HG03280 (cell line): ENCODE measurements at regions not wholly inside any gene's neighbourhood (a gene's known extent, or its start where the extent isn't known, plus 50 kb on each side); places are given as distances from the start of the nearest gene placed in this dataset.

ENCODE experiments used
- ATAC-seq: cut with Tn5 transposase; IDR thresholded peaks from one replicate; pipeline ENCODE4 v1.9.1; 2021; ENCODE audit warnings: mild to moderate bottlenecking, moderate library complexity; ENCODE audit not compliant: unreplicated experiment

DNA sequence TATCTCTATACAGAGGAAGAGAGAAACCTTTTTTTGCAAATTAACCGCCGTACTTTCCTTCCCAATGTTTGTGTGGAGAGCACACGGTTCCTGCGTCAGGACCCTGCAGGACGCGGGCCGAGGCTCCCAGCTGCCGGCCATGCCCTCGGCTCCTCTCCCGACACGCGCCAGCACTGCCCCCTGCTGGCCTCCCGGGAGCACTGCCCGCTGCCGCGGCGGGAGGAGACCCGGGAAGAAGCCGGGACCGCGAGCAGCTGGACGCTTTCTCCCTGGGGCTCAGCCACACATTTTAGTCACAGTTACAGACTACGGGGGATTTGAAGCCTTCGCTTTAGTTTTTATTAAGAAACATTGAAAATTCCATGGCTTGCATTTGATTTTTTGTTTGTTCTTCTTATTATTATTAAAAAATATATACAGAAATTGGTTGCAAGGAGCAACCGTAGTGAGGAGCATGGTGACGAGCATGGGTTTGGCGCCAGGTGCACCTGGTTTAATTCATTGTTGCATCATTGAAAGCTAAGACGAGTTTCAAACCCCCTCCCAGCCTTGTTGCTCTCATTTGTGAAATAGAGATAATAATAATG lies 401.2 kb downstream of the GALR1 start:
- peak; percentile 83 for ATAC-seq

DNA sequence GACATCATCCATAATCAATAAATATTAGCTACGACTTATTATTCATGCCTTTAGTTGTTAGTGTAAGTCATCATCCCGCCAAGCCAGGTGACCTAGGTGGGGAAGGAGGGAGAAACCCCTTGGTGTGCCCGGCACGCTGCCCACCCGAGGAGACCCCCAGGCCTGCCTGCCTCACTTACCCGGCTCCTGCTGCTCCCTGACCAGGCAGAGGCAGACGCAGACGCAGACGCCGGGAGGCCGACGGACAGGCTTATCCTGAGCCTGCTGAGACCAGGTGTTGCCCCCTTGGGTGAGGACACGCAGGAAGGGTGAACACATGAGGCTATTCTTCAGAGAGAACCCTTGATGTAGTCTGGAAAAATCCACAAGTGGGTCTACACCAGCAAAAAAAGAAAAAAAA lies 401.8 kb downstream of the GALR1 start:
- ATAC-seq = no peak

DNA sequence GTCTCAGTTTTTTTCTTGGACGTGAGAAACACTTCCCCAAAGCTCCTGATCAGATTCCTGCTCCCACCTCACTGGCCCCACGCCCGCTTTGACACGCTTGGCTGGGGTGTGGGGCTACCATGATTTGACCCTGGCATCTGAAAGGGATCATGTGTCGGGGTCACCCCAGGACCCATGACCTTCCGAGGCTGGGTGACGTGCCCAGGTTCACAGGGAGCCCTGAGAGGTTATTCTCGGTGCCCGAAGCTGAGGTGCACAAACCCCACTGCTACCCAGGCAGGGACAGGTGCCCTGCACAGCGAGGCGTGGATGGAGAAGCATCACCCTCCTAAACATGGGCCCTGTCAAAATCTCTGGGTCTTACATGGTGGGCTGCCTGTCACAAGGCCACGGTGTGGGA lies 404.1 kb downstream of the GALR1 start:
- ATAC-seq = no peak

DNA sequence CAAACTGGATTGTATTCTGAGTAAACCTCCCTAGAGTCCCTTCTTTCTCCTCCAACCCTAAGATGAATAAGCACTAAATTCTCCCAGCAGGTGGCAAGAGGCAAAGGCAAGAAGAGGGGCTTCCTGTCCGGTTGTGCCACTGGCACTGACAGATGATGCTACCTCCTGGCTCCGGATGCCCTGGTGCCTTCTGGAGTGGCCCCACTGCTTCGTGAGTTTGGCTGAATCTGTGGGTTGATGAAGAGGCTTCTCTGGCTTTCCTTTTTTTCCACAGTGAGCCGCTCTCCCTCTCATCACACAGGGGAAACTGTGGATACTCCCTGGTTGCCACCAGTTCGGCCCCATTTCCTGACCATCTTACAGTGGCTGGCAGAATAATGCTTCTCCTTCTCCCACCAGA lies 404.7 kb downstream of the GALR1 start:
- ATAC-seq = no peak

DNA sequence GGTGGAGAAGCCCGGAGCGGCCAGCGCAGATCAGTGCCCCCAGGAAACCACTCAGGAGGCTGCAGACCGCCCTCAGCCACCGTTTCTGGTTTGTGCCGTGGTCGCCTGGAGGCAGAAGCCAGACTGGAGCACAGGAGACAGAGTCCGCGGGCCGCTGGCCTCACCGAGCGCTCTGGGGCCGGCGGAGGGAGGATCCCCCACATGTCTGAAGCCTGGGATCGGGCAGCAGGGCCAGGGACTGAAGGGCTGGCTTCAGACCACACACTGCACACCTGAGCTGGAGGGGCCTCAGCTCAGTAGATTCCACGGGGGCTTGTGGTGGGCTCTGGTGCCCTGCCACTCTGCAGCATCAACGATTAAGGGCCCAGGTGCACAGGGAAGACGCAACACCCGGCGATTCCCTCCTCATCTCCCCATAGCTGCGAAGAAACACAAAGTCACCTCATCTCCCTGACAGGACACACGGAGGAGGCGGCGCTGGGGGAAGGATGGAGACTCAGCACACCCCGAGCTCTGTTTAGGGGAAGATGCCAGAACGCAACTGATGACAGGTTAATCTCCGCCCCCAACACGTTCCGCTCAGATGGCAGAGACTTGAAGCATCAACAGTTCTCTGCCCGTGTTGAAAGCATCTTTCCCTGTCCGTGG lies 408.1 kb downstream of the GALR1 start:
- ATAC-seq = no peak

DNA sequence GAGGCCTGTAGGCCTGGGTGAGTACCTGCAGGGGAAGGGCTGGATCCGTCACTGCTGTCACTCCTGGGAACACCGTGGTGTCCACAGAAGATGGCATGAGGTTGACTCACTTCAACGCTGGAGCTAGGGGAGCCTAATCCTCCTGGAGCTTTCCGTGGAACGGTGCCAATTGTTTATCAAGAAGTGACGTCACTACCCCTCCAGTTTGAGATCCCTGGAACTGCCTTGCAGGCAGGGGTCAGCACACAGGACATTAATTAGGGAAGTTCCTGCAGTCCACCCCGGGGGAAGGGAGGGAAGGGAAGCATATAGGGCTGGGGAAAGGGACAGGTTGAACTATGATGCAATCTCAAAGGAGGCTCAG lies 408.6 kb downstream of the GALR1 start:
- no peak for ATAC-seq

DNA sequence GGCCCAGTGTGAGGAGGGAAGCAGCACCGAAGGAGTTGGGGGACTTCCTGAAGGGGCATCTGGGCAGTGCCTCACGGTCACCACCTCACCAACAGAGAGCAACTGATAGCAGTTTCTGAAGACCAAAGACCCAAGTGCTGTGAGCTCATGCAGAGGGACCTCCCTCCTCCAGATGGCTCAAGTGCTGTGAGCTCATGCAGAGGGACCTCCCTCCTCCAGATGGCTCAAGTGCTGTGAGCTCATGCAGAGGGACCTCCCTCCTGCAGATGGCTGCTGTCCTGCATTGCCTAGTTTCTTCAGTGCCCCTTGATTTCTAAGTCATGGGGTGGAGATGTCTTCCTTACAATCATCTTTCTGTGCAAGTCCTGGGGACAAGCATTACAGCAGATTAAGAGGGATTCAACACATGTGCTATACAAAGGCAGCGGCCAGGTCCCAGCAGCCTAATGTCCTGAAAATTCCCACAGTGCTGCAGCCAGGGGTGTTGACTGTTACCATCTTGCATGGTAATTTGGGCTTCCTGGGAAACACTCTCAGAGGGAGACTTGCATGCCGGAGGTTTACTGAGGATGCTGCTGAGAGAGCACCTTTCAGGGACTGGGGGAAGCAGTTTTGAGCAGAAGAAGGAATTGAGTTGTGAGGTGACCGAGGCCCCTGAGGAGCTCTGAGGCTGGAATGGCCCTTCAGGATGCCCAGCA lies 409.3 kb downstream of the GALR1 start:
- ATAC-seq = no peak

DNA sequence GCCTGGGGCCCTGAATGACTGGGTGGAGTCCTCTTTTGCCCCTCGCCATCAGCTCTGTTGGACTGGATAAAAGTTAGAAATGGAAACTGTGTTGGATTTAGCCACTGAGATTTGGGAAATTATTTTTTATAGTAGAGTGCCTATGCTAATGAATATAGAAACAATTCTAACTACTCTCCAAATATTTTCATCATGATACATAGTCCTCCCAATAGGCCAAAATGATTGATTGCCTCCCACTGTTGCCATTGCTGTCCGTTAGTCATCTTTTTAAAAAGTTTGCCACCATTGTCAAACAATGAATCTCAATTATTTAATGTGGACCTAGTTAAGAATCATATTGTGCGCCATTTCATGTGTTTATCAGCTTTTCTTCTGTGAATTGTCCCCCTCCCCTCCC lies 417.0 kb downstream of the GALR1 start:
- no peak for ATAC-seq

DNA sequence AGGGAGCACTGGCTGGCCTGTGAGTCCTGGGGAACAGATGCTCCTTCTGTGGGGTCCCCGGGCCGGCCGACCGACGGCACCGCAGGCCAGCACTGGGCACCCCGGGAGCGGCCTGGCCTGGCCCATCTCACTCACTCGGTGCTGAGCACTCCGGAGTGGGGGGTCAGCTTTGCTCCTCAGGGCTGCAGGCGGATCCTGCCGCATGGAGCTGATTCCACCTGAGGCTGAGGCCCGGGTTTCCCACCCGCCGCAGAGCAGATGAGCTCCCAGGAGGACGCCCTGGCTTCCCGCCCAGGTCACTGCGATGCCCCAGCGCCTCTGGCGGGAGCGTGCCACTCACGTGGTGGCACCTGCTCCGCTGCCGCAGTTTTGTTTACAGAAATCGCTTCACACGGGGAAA lies 418.6 kb downstream of the GALR1 start:
- ATAC-seq = no peak

DNA sequence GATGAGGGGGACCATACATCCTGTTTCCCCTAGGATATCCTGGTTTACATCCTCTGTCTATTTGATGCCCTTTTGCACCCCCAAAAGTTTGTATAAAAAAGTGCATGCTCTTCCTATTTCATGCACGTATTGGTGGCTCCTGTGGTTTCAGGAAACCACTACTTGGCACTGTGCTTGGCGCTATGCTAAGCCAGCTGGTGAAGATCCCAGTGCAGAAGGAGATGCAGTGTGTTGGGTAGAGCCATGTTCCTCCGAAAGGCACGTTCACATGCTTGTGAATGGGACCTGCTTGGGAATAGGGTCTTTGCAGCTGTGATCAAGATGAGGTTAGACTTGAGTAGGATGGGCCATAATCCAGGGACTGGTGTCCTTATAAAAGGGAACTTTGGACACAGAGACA lies 419.7 kb downstream of the GALR1 start:
- no peak for ATAC-seq

DNA sequence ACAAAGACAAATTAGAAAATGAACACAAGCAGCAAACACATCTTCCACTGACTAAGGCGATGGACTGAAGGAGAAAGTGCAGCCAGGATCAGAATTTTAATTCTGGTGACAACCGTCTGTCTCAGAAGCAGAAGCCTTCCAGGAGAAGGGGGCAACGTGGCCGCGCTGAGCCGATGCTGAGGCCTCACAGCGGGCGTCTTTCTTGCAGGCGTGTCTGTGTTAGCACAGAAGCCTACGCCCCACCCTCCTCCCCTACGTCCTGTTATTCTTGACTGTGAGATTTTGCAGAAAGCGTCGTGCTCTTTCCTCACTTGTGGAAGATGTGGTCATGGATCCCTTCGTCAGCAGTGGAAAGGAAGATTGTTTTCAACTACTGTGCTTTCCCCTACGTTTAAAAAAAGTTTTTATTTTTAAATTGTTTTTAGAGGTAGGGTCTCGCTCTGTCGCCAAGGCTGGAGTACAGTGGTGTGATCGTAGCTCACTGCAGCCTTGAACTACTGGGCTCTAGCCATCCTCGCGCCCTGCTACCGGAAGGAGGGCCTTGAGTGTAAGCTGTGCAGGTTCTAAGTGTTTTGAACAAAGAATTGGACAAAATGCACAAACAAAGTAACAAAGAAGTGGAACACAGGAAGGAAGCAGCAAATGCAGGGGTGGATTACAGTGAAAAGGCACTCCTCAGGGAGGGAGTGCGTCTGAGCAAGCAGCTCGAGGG lies 422.0 kb downstream of the GALR1 start:
- ATAC-seq = no peak

DNA sequence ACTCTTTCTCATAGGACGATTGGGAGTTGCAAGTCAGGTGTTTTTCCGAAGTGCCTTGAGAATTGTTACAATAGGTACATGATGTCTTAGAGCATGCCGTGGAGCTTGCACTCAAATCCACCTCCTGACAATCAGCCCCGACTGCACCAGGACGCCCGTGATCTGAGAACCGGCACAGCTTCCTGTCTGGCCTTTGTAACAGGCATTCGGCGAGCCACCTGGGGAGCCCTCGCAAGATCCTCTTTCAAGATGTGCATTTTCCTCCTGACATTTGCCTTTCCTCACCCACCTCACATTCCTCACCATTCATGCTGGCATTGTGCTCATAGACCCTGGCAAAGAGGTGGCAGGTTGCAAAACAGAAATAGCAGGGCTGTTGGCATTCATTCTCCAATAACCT lies 427.3 kb downstream of the GALR1 start:
- ATAC-seq = no peak

DNA sequence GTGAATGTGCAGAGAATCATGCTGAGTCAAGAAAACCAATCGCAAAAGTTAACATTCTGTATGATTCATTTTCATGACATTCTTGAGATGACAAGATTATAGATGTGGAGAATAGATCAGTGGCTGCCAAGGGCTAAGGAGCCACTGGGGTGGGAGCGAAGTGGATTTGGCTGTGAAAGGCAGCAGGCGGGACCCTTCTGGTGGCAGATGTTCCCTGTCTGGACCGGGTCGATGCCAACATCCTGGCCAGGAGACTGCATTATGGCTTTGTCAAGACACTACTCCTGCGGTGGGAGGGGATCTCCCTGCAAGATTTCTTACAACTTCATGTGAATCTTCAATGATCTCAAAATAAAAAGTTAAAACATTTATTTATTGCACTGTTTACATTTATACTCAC lies 427.9 kb downstream of the GALR1 start:
- ATAC-seq = no peak

DNA sequence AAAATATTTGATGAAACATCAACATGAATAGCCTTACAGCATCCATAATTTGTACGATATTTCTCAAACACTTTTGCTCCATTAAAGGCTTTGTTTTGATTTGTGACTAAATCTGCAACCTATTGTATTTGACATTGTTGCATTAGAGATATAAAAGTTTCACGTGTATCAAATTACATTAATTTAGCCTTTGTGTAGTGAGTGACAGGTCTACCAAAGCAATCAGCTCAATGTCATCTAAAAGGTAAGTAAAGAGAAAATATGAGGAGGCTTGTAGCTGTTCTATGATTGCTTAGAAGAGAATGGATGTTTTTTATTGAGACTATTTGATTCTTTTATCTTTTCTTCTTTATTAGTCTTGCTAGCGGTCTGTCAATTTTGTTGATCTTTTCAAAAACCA lies 430.2 kb downstream of the GALR1 start:
- ATAC-seq = no peak

DNA sequence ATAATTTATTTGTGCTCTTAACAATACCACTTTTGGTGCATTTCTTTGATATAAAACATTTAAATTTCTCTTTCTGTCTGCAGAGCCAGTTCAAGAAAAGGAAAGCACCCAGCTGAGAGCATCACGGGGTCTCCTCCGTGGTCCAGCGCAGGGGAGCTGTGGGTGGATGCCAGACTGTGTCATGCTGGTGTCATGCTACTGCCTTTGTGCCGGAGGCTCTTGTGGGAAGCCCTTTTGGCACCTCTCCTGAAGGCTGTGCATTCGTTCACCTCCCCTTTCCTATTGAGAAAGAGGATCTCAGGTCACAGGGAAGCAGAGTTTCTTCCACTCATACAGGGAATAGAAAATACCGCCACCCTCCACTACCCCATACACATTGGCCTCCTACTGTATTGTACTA lies 450.4 kb downstream of the GALR1 start:
- ATAC-seq = no peak

DNA sequence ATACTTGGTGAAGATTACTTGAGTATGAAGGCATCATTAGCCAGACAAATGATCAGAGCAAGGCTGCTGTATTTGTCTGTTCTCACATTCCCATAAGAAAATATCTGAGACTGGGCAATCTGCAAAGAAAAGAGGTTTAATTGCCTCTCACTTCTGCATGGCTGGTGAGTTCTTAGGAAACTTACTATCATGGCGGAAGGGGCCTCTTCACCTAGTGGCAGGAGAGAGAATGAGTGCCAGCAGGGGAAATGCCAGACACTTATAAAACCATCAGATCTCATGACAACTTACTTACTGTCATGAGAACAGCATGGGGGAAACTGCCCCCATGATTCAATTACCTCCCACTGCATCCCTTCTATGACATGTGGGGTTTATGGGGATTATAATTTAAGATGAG lies 452.3 kb downstream of the GALR1 start:
- no peak for ATAC-seq

DNA sequence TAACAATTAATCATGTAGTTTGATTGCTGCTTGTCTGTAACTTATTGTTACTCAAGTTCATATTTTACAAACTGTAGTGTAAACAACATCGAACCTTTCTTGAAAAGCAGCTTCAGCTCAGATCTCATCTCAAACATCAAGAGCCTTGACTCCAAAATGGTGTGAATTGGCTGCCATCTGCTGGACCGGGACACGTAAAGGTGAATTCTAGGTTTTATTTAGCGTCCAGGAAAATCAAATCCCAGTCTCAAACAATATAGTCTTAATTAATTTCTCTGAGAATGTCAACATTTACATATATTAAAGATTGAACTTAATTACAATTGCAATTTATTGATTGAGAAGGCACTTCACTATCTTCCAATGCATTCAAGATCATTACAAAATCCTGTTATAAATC lies 453.0 kb downstream of the GALR1 start:
- ATAC-seq = no peak

DNA sequence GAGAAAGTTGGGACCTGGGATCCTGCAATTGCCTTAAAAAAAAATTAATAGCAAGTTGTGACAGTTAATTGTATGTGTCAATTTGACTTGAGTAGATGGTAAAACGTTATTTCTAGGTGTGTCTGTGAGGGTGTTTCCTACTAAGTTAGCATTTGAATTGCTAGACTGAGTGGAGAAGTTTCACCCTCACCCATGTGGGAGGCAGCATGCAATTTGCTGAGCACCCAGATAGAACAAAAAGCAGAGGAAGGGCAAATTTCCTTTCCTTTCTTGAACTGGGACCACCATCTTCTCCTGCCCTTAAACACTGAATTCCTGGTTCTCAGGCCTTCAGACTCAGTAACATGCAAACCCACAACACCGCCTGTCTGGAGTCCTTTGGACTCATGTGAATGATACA lies 455.7 kb downstream of the GALR1 start:
- no peak for ATAC-seq

DNA sequence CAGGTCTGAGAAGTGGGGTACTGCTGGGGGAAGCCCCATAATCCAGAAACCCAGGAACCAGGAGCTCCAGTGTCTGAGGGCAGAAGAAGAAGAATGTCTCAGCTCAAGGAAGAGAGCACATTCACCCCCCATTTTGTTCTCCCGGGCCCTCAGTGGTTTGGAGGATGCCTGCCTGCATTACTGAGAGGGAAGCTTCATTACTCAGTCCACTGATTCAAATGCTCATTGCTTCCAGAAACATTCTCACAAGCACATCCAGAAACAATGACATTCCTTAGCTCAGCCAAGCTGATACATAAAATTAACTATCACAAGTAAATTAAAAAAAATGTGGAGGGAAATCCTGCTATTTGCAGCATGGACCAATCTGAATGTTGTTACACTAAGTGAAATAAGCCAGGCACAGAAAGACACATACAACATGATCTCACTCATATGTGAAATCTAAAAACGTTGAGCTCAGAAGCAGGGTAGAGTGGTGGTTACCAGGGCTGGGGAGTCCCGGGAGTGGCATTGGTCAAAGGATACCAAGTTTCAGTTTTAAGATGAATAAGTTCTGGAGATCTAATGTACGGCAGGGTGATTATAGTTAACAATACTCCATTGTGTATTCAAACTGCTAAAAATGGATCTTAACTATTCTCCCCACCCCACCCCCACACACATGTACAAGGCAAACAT lies 459.3 kb downstream of the GALR1 start:
- ATAC-seq = no peak

DNA sequence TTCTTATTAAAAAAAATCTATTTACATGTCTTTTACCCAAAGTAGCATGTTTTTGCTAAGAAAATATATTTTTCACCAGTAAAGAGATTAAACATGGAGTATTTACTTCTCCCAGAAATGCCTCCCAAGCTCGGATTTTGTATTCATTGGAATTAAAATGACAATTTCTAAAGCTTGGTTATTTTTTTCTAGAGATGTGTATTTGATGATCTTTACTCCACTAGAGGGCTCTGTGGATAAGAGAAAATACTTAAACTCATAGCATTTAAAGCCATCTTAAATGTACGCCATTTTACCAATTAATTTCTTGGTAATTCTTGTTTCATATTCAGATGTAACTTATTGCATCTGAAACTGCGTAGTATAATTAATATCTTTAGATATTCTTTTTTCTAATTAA lies 461.4 kb downstream of the GALR1 start:
- ATAC-seq = no peak

DNA sequence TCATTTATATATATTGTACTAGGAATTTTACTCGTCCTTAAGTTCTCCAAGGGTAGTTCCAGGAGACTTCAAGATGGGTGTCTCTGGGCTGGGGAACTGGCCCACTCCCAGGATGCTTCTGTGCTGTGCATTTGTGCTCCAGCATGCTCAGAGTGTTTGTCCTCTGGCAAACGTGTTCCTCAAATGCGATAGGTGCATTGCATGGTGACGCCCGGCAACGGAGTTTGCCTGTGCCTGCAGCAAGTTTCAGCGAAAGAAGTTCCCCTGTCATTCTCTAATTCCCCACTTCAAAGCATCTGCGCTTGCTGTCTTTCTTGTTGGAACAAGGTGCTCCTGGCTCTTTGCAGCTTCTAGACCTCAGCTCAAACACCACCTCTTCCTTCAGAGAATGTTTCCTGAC lies 465.1 kb downstream of the GALR1 start:
- no peak for ATAC-seq

DNA sequence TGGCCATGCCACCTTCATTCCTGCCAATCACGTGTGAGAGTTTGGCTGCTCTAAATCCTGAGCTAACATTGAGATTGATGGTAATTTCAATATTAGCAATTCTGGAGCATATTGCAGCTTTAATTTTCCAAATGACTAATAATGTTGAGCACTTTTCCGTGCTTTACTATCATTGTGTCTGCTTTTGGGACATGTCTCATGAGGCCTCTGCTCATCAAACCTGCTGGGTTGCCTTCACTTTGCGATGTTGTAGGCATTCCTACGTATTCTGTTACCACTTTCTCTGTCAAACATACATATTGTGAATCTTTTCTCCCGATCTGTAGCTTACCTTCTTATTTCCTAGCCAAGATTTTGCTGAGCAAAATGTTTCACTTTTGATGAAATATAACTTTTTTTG lies 466.6 kb downstream of the GALR1 start:
- ATAC-seq = no peak
